Spleen (tissue), 11 donors: ENCODE measurements at regions not wholly inside any gene's neighbourhood (a gene's known extent, or its start where the extent isn't known, plus 50 kb on each side); places are given as distances from the start of the nearest gene placed in this dataset.

Experiments
- DNase-seq: peaks from one replicate; pipeline ENCODE4 v3.0.0-alpha.2; 2020
- H3K27ac ChIP-seq, 8 donors: fragments of 200-600 bp; sonication (generic) in 7 of 8; 1 replicate in 4 of 8; 2 replicates in 4 of 8; pipeline versions ENCODE4 v1.5.0 to v1.8.0; 2016 to 2021; ENCODE audit warnings: inconsistent platforms in 4 of 8, mild to moderate bottlenecking in 4 of 8, moderate library complexity in 1 of 8
- H3K27me3 ChIP-seq, 7 donors: fragments of 200-600 bp; sonication (generic) in 6 of 7; replicated peaks in 1 of 7; 1 replicate in 4 of 7; 2 replicates in 3 of 7; pipeline versions ENCODE4 v1.5.0 to v1.8.0; 2016 to 2021; ENCODE audit warnings: inconsistent platforms in 3 of 7, mild to moderate bottlenecking in 1 of 7
- H3K36me3 ChIP-seq, 6 donors: fragments of 200-600 bp; sonication (generic) in 5 of 6; 1 replicate in 4 of 6; 2 replicates in 2 of 6; pipeline versions ENCODE4 v1.5.0 to v1.8.0; 2016 to 2021; ENCODE audit warnings: inconsistent platforms in 2 of 6
- H3K4me1 ChIP-seq, 6 donors: fragments of 200-600 bp; sonication (generic) in 5 of 6; 1 replicate in 3 of 6; 2 replicates in 3 of 6; pipeline versions ENCODE4 v1.5.0 to v1.8.0; 2016 to 2021; ENCODE audit warnings: inconsistent platforms in 3 of 6
- H3K4me3 ChIP-seq, 8 donors: fragments of 200-600 bp; sonication (generic) in 7 of 8; 1 replicate in 4 of 8; 2 replicates in 4 of 8; pipeline versions ENCODE4 v1.5.0 to v1.8.0; 2016 to 2021; ENCODE audit warnings: inconsistent platforms in 4 of 8, mild to moderate bottlenecking in 4 of 8, moderate library complexity in 2 of 8
- H3K9me3 ChIP-seq, 8 donors: fragments of 200-600 bp; sonication (generic) in 7 of 8; 1 replicate in 4 of 8; 2 replicates in 4 of 8; pipeline versions ENCODE4 v1.5.0 to v1.8.0; 2016 to 2021; ENCODE audit warnings: inconsistent platforms in 4 of 8
- POLR2A ChIP-seq, 3 donors: fragments of 450-650 bp; IDR thresholded peaks; one replicate each; pipeline ENCODE4 v1.5.1; 2017; ENCODE audit warnings: antibody characterized with exemption in 3 of 3, mild to moderate bottlenecking in 1 of 3
- POLR2AphosphoS5 ChIP-seq, 3 donors: sonication (generic); formaldehyde crosslinking; IDR thresholded peaks; one replicate each; pipeline ENCODE4 v1.5.1; 2017; ENCODE audit warnings: antibody characterized with exemption in 3 of 3
- WGBS, 5 donors: extraction: QIAGEN DNeasy Blood & Tissue Kit in 3 of 5; methylation state at CpG; one replicate each; pipeline versions ENCODE4 v1.1.5 to v1.1.7; 2013 to 2018; 5-methylcytosine and 5-hydroxymethylcytosine counted together
- intact Hi-C: fragments of 100-400 bp; cut with DNase I; formaldehyde crosslinking; loops from one replicate; pipeline ENCODE4 v1.15.0; 2023; ENCODE audit warnings: low total_unique reads
- TF ChIP-seq, protein P1 (sequence below), 11 experiments: fragments of 200-600 bp in 7 of 11; fragments of 450-650 bp in 4 of 11; sonication (generic) in 4 of 11; IDR thresholded peaks in 8 of 11; conservative IDR thresholded peaks in 3 of 11; 1 replicate in 7 of 11; 2 replicates in 4 of 11; pipeline versions ENCODE4 v1.4.0 to v1.8.0; 2016 to 2021; ENCODE audit warnings: antibody characterized with exemption in 11 of 11, inconsistent platforms in 4 of 11, mild to moderate bottlenecking in 1 of 11
- donor health status: healthy with polysubstance abuse.
- donor health status: DM: no; HTN: no; CAD: no; lungs with moderate emphysema.
- donor health status: DM: no; HTN: no; CAD: no.
- donor health status: Bipolar disorder and iron deficiency.
- donor health status: healthy.
- donor health status: DM: no; HTN: no; CAD: no.
- donor health status: DM: yes; HTN: yes; CAD: no.

DNA sequence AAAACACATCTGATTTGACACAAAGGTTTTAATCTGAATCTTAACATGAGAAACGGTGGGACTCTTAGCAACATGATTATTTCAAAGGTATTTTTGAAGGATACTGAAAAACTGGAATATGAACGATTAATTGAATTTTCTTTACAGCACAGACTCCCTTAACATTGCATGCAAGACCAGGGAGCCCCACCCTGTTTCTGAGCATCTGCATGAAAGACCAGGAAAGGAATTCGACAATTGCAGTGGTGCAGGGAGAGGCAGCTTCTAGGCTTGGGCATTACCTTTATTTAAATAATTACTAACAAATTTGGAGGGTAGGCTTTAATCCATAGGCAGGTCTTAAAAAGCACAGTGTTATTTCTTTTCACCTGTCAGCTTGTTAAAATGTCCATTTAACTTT lies 240.6 kb upstream of the TOPAZ1 start:
- 72 to 88% (median 81%) methylated on average over 3 of the region's 3 CpGs for WGBS, 5 donors
- no peaks in the 10 kb centered on the region for H3K9me3 ChIP-seq
- TF ChIP-seq, protein P1, sequence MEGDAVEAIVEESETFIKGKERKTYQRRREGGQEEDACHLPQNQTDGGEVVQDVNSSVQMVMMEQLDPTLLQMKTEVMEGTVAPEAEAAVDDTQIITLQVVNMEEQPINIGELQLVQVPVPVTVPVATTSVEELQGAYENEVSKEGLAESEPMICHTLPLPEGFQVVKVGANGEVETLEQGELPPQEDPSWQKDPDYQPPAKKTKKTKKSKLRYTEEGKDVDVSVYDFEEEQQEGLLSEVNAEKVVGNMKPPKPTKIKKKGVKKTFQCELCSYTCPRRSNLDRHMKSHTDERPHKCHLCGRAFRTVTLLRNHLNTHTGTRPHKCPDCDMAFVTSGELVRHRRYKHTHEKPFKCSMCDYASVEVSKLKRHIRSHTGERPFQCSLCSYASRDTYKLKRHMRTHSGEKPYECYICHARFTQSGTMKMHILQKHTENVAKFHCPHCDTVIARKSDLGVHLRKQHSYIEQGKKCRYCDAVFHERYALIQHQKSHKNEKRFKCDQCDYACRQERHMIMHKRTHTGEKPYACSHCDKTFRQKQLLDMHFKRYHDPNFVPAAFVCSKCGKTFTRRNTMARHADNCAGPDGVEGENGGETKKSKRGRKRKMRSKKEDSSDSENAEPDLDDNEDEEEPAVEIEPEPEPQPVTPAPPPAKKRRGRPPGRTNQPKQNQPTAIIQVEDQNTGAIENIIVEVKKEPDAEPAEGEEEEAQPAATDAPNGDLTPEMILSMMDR (IDR thresholded peaks at IDR 0.05 in 8 of 11, conservative IDR thresholded peaks at IDR 0.05 in 3 of 11), result no peak
- TF ChIP-seq POLR2AphosphoS5 (IDR thresholded peaks at IDR 0.05), result no peak
- TF ChIP-seq POLR2A (IDR thresholded peaks at IDR 0.05), result no peak
- H3K36me3 ChIP-seq, result no peaks in the 10 kb centered on the region
- DNase-seq, result no peak
- intact Hi-C loops, result no loop called here
- no peak overlapping the region for H3K4me3 ChIP-seq
- no peak overlapping the region for H3K27ac ChIP-seq
- peaks cover 7 to 98% (median 69%) of the 10 kb centered on the region in 7 donors for H3K27me3 ChIP-seq
- H3K4me1 ChIP-seq, result peaks cover 23 to 39% (median 36%) of the 10 kb centered on the region in 6 donors

DNA sequence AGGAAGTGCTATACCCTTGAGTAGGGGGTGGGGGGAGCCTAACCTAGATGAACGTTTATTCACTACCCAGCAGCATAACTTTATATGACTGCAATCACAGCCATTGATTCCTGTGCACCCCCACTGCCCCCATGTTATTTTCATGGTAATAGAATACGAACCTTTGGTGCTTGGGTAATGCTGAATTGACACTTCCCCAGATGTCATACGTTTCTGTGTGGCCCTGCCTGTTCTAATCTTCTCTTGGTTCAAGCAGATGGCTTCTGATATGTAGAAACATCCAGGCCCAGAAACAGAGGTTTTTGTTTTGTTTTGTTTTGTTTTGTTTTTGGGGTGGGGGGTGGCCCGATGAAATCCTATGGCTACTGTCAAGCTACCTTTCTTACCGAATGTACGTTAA lies 237.9 kb upstream of the TOPAZ1 start:
- H3K27me3 ChIP-seq, result peaks cover 2 to 71% (median 42%) of the 10 kb centered on the region in 7 donors
- H3K4me1 ChIP-seq, result peaks cover 2 to 11% (median 8%) of the 10 kb centered on the region in 6 donors
- no peak overlapping the region for H3K4me3 ChIP-seq
- WGBS, 5 donors, result 64 to 72% (median 68%) methylated on average over 6 of the region's 6 CpGs
- H3K27ac ChIP-seq, result no peak overlapping the region
- H3K9me3 ChIP-seq, result no peaks in the 10 kb centered on the region
- no peaks in the 10 kb centered on the region for H3K36me3 ChIP-seq
- no peak for DNase-seq
- intact Hi-C loops, result no loop called here
- TF ChIP-seq, protein P1 (IDR thresholded peaks at IDR 0.05 in 8 of 11, conservative IDR thresholded peaks at IDR 0.05 in 3 of 11), result no peak
- TF ChIP-seq POLR2A (IDR thresholded peaks at IDR 0.05) (no peak), POLR2AphosphoS5 (IDR thresholded peaks at IDR 0.05) (no peak)

DNA sequence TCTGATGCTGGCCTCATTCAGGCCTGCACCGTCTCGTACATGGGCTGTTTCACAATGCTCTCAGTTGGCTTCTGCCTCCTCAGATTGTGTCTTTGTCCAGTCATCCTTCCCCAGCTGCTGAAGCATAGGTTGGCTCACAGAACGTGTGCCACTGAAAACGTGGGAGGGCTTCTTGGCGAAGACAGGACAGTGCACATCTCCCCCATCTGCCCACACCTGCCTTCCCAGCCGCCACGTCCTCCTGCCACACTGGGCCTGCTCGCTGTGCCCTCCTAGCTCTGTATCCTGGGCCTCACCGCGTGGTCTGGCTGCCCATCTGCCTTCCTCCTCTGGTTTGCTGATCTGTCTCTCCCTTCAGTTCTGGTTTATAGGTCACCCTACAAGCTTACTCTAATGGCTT lies 230.0 kb upstream of the TOPAZ1 start:
- intact Hi-C loops, result no loop called here
- no peak for DNase-seq
- WGBS, 5 donors, result 84 to 92% (median 86%) methylated on average over 10 of the region's 10 CpGs

DNA sequence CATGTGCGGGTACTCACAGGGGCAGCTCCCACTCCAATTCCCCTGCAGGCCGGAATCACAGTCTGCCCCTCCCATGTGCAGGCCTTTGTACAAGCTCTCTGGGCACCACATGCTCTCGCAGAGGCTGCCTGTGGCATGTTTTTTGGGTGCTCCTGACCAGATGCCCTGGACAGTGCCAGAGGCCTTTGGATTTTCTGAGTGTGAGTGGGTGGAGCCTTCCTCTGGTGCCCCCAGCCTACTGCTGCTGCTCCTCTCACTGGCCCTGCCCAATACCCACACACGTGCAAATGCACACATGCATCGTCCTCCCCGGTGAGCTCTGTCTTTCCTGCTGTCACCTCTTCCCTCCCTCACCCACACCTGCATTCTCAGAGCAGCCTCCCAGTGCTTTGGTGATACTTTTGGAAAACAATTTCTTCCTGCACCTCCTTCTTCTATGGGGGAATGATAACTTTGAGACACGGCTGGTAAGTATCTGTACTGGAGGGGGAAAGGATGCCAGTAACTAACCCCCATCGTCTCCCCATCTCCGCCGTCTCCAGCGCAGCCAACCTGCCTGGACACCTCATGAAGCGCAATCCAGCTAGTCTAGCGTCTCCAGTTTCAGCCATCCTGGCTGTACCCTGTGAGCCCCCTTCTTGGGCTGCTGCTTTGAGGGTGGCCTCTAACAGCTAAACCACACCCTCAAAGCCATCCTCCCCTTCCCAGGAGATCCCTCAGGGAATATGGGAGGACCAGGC lies 229.4 kb upstream of the TOPAZ1 start:
- no peaks in the 10 kb centered on the region for H3K9me3 ChIP-seq
- H3K4me1 ChIP-seq, result no peaks in the 10 kb centered on the region
- DNase-seq, result no peak
- peaks cover 0 to 39% (median 0%) of the 10 kb centered on the region in 7 donors for H3K27me3 ChIP-seq
- H3K27ac ChIP-seq, result no peak overlapping the region
- H3K36me3 ChIP-seq, result no peaks in the 10 kb centered on the region
- intact Hi-C loops, result no loop called here
- 88 to 98% (median 93%) methylated on average over 13 of the region's 13 CpGs for WGBS, 5 donors
- no peak overlapping the region for H3K4me3 ChIP-seq
- no peak for TF ChIP-seq POLR2AphosphoS5 (IDR thresholded peaks at IDR 0.05)
- no peak for TF ChIP-seq POLR2A (IDR thresholded peaks at IDR 0.05)
- TF ChIP-seq, protein P1 (IDR thresholded peaks at IDR 0.05 in 8 of 11, conservative IDR thresholded peaks at IDR 0.05 in 3 of 11), result no peak

More for the DNA sequence above, 230.0 kb upstream of the TOPAZ1 start:
- Histone ChIP-seq H3K27ac (no peak overlapping the region), H3K36me3 (no peaks in the 10 kb centered on the region), H3K9me3 (no peaks in the 10 kb centered on the region), H3K4me1 (no peaks in the 10 kb centered on the region), H3K27me3 (peaks cover 0 to 39% (median 0%) of the 10 kb centered on the region in 7 donors), H3K4me3 (no peak overlapping the region)
- TF ChIP-seq POLR2AphosphoS5 (IDR thresholded peaks at IDR 0.05), result no peak
- TF ChIP-seq, protein P1 (IDR thresholded peaks at IDR 0.05 in 8 of 11, conservative IDR thresholded peaks at IDR 0.05 in 3 of 11), result no peak
